H1 (cell line): ENCODE measurements at regions not wholly inside any gene's neighbourhood (a gene's known extent, or its start where the extent isn't known, plus 50 kb on each side); places are given as distances from the start of the nearest gene placed in this dataset.

ENCODE experiments used
- TAF7 ChIP-seq: optimal IDR thresholded peaks from 2 replicates; pipeline ENCODE3; 2011; ENCODE audit warnings: low read depth, mild to moderate bottlenecking, inconsistent platforms, low read length, moderate library complexity, borderline replicate concordance
- YY1 ChIP-seq: IDR thresholded peaks from 2 replicates; pipeline ENCODE4 v1.6.1; 2011; ENCODE audit warnings: low read depth, mild to moderate bottlenecking, low read length
- TF ChIP-seq, protein P1 (sequence below): IDR thresholded peaks from 2 replicates; pipeline ENCODE4 v1.6.1; 2012; ENCODE audit warnings: inconsistent platforms

DNA sequence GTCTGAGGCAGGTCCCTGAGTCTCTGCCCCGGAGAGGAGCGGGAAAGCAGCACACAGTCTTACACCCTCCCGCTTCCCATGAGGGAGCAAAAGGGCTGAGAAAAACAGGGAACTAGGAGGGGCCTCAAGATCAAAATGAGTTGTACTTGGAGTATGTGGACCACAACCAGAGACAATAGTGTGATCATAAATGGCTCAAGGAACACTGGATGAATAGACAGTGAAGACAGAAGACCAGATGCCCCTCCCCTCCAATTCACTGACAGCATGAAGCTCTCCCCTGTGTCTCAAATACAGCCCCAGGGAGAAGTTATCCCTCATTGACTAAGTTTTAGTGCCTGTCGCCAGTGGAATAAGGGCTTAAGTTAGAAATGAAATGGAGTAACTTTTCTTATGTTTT is 191.0 kb downstream of the TFAP2A start (continued):
- TF ChIP-seq, protein P1, sequence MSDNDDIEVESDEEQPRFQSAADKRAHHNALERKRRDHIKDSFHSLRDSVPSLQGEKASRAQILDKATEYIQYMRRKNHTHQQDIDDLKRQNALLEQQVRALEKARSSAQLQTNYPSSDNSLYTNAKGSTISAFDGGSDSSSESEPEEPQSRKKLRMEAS = no peak
- TF ChIP-seq TAF7 (no peak), YY1 (no peak)
